Breast epithelium (tissue), 3 donors: ENCODE measurements at regions not wholly inside any gene's neighbourhood (a gene's known extent, or its start where the extent isn't known, plus 50 kb on each side); places are given as distances from the start of the nearest gene placed in this dataset.

Source experiments
- POLR2A ChIP-seq: fragments of 450-650 bp; IDR thresholded peaks from one replicate; pipeline ENCODE4 v1.6.1; 2016; ENCODE audit warnings: antibody characterized with exemption, mild to moderate bottlenecking, moderate library complexity
- POLR2AphosphoS5 ChIP-seq, 3 donors: sonication (generic); formaldehyde crosslinking; IDR thresholded peaks; one replicate each; pipeline ENCODE4 v1.6.1; 2017; ENCODE audit warnings: antibody characterized with exemption in 3 of 3
- TF ChIP-seq, protein P1 (sequence below), 3 donors: fragments of 450-650 bp; IDR thresholded peaks; one replicate each; pipeline ENCODE4 v1.5.1; 2016 to 2017; ENCODE audit warnings: antibody characterized with exemption in 3 of 3, mild to moderate bottlenecking in 3 of 3, moderate library complexity in 3 of 3

DNA sequence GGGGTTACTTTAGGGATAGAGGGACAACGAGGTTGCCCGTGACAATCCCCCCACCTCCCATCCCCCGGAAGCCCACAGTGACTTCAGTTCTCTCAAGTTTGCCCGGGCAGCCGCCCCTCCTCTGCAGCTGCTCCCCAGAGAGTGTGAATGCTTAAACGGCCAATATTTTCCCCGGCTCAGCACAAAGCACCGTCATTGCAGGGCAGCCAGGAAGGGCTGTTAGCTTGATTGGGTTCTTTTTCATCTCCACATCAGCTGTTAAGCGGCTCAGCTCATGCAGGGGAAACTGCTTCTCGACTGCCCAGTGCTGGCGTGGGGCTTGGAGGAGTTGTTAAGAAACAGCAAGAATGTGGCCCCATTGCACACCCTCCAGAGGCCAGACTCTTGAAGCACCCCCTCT lies 120.5 kb upstream of the NCOR2 start:
- TF ChIP-seq, protein P1, sequence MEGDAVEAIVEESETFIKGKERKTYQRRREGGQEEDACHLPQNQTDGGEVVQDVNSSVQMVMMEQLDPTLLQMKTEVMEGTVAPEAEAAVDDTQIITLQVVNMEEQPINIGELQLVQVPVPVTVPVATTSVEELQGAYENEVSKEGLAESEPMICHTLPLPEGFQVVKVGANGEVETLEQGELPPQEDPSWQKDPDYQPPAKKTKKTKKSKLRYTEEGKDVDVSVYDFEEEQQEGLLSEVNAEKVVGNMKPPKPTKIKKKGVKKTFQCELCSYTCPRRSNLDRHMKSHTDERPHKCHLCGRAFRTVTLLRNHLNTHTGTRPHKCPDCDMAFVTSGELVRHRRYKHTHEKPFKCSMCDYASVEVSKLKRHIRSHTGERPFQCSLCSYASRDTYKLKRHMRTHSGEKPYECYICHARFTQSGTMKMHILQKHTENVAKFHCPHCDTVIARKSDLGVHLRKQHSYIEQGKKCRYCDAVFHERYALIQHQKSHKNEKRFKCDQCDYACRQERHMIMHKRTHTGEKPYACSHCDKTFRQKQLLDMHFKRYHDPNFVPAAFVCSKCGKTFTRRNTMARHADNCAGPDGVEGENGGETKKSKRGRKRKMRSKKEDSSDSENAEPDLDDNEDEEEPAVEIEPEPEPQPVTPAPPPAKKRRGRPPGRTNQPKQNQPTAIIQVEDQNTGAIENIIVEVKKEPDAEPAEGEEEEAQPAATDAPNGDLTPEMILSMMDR (IDR thresholded peaks at IDR 0.05), result no peak
- no peak for TF ChIP-seq POLR2A
- TF ChIP-seq POLR2AphosphoS5 (IDR thresholded peaks at IDR 0.05), result no peak
